ENCODE measurements at regions not wholly inside any gene's neighbourhood (a gene's known extent, or its start where the extent isn't known, plus 50 kb on each side); places are given as distances from the start of the nearest gene placed in this dataset.
"Not testable (repeated sequence)": the region's sequence is repeated elsewhere in the genome, so short reads cannot be mapped to it uniquely, and the experiment has no call there.

- H3K4me3 Mint-ChIP-seq; H3K9me3 Mint-ChIP-seq; DNase-seq; H3K27ac Mint-ChIP-seq; H3K4me1 Mint-ChIP-seq (ENCODE audit: low read depth); H3K36me3 Mint-ChIP-seq (ENCODE audit: low read depth); H3K27me3 Mint-ChIP-seq: not testable (repeated sequence)
Measured at GRCh38 chr1:38647341-38647740, 212.2 kb downstream of the RRAGC start.

GRCh38 chr1:38644092-38644491, 215.5 kb downstream of the RRAGC start:
- H3K4me3 Mint-ChIP-seq = no peak overlapping the region
- DNase-seq = no peak
- peaks cover 8% of the 10 kb centered on the region for H3K27me3 Mint-ChIP-seq
- no peaks in the 10 kb centered on the region for H3K36me3 Mint-ChIP-seq (ENCODE audit: low read depth)
- no peaks in the 10 kb centered on the region for H3K4me1 Mint-ChIP-seq (ENCODE audit: low read depth)
- H3K27ac Mint-ChIP-seq = no peak overlapping the region
- H3K9me3 Mint-ChIP-seq = no peaks in the 10 kb centered on the region

- no peak for DNase-seq
- no peaks in the 10 kb centered on the region for H3K9me3 Mint-ChIP-seq
- H3K4me3 Mint-ChIP-seq = no peak overlapping the region
- no peaks in the 10 kb centered on the region for H3K36me3 Mint-ChIP-seq (ENCODE audit: low read depth)
- peaks cover 13% of the 10 kb centered on the region for H3K27me3 Mint-ChIP-seq
- no peaks in the 10 kb centered on the region for H3K4me1 Mint-ChIP-seq (ENCODE audit: low read depth)
- H3K27ac Mint-ChIP-seq = no peak overlapping the region
Measured at GRCh38 chr1:38641661-38642060, 217.9 kb downstream of the RRAGC start.

GRCh38 chr1:38640371-38640770, 219.2 kb downstream of the RRAGC start:
- H3K4me3 Mint-ChIP-seq = no peak overlapping the region
- no peaks in the 10 kb centered on the region for H3K4me1 Mint-ChIP-seq (ENCODE audit: low read depth)
- no peak overlapping the region for H3K27ac Mint-ChIP-seq
- DNase-seq = no peak
- H3K27me3 Mint-ChIP-seq = peaks cover 26% of the 10 kb centered on the region
- no peaks in the 10 kb centered on the region for H3K36me3 Mint-ChIP-seq (ENCODE audit: low read depth)
- H3K9me3 Mint-ChIP-seq = no peaks in the 10 kb centered on the region

- Mint-ChIP-seq H3K27me3 (peaks cover 31% of the 10 kb centered on the region), H3K27ac (no peak overlapping the region), H3K36me3 (ENCODE audit: low read depth) (no peaks in the 10 kb centered on the region), H3K9me3 (no peaks in the 10 kb centered on the region), H3K4me1 (ENCODE audit: low read depth) (no peaks in the 10 kb centered on the region), H3K4me3 (no peak overlapping the region)
- DNase-seq = no peak
Measured at GRCh38 chr1:38628241-38628640, 231.3 kb downstream of the RRAGC start.

- H3K9me3 Mint-ChIP-seq = no peaks in the 10 kb centered on the region
Measured at GRCh38 chr1:38625939-38626338, 233.6 kb downstream of the RRAGC start.

GRCh38 chr1:38624336-38625039, 235.1 kb downstream of the RRAGC start:
- no peak for DNase-seq

More at GRCh38 chr1:38625939-38626338, 233.6 kb downstream of the RRAGC start:
- no peaks in the 10 kb centered on the region for H3K36me3 Mint-ChIP-seq (ENCODE audit: low read depth)
- no peaks in the 10 kb centered on the region for H3K4me1 Mint-ChIP-seq (ENCODE audit: low read depth)
- H3K27me3 Mint-ChIP-seq = peaks cover 9% of the 10 kb centered on the region
- H3K27ac Mint-ChIP-seq = no peak overlapping the region
- H3K4me3 Mint-ChIP-seq = no peak overlapping the region
- DNase-seq = no peak

GRCh38 chr1:38623529-38623928, 236.0 kb downstream of the RRAGC start:
- Mint-ChIP-seq H3K9me3 (no peaks in the 10 kb centered on the region), H3K27me3 (no peaks in the 10 kb centered on the region), H3K27ac (no peak overlapping the region), H3K4me1 (ENCODE audit: low read depth) (no peaks in the 10 kb centered on the region), H3K4me3 (no peak overlapping the region), H3K36me3 (ENCODE audit: low read depth) (no peaks in the 10 kb centered on the region)
- no peak for DNase-seq

More at GRCh38 chr1:38624336-38625039, 235.1 kb downstream of the RRAGC start:
- Mint-ChIP-seq H3K4me1 (ENCODE audit: low read depth) (no peaks in the 10 kb centered on the region), H3K9me3 (no peaks in the 10 kb centered on the region), H3K36me3 (ENCODE audit: low read depth) (no peaks in the 10 kb centered on the region), H3K27ac (no peak overlapping the region), H3K4me3 (no peak overlapping the region), H3K27me3 (no peaks in the 10 kb centered on the region)

- Mint-ChIP-seq H3K9me3 (no peaks in the 10 kb centered on the region), H3K36me3 (ENCODE audit: low read depth) (no peaks in the 10 kb centered on the region), H3K27me3 (peaks cover 8% of the 10 kb centered on the region), H3K4me1 (ENCODE audit: low read depth) (no peaks in the 10 kb centered on the region), H3K27ac (no peak overlapping the region), H3K4me3 (no peak overlapping the region)
- DNase-seq = no peak
Measured at GRCh38 chr1:38622197-38622596, 237.4 kb downstream of the RRAGC start.

- no peak overlapping the region for H3K27ac Mint-ChIP-seq
- H3K4me3 Mint-ChIP-seq = no peak overlapping the region
- no peaks in the 10 kb centered on the region for H3K4me1 Mint-ChIP-seq (ENCODE audit: low read depth)
- peaks cover 22% of the 10 kb centered on the region for H3K27me3 Mint-ChIP-seq
- DNase-seq = no peak
- peaks cover 10% of the 10 kb centered on the region for H3K9me3 Mint-ChIP-seq
- no peaks in the 10 kb centered on the region for H3K36me3 Mint-ChIP-seq (ENCODE audit: low read depth)
Measured at GRCh38 chr1:38616846-38617245, 242.7 kb downstream of the RRAGC start.

- Mint-ChIP-seq H3K36me3 (ENCODE audit: low read depth) (no peaks in the 10 kb centered on the region), H3K27ac (no peak overlapping the region), H3K4me3 (no peak overlapping the region), H3K4me1 (ENCODE audit: low read depth) (no peaks in the 10 kb centered on the region), H3K9me3 (peaks cover 10% of the 10 kb centered on the region), H3K27me3 (peaks cover 22% of the 10 kb centered on the region)
- no peak for DNase-seq
Measured at GRCh38 chr1:38615680-38616079, 243.9 kb downstream of the RRAGC start.

- H3K27me3 Mint-ChIP-seq = peaks cover 22% of the 10 kb centered on the region
- H3K4me3 Mint-ChIP-seq = no peak overlapping the region
- no peaks in the 10 kb centered on the region for H3K36me3 Mint-ChIP-seq (ENCODE audit: low read depth)
- H3K27ac Mint-ChIP-seq = no peak overlapping the region
- H3K9me3 Mint-ChIP-seq = peaks cover 10% of the 10 kb centered on the region
- H3K4me1 Mint-ChIP-seq (ENCODE audit: low read depth) = no peaks in the 10 kb centered on the region
- DNase-seq = no peak
Measured at GRCh38 chr1:38614861-38615260, 244.7 kb downstream of the RRAGC start.

GRCh38 chr1:38613996-38614395, 245.6 kb downstream of the RRAGC start:
- Mint-ChIP-seq H3K27ac (no peak overlapping the region), H3K4me3 (no peak overlapping the region), H3K9me3 (peaks cover 10% of the 10 kb centered on the region), H3K4me1 (ENCODE audit: low read depth) (no peaks in the 10 kb centered on the region), H3K27me3 (peaks cover 27% of the 10 kb centered on the region), H3K36me3 (ENCODE audit: low read depth) (no peaks in the 10 kb centered on the region)
- DNase-seq = no peak

- Mint-ChIP-seq H3K27ac (no peak overlapping the region), H3K4me1 (ENCODE audit: low read depth) (no peaks in the 10 kb centered on the region), H3K27me3 (peaks cover 27% of the 10 kb centered on the region), H3K9me3 (peaks cover 10% of the 10 kb centered on the region), H3K36me3 (ENCODE audit: low read depth) (no peaks in the 10 kb centered on the region), H3K4me3 (no peak overlapping the region)
- no peak for DNase-seq
Measured at GRCh38 chr1:38612951-38613350, 246.6 kb downstream of the RRAGC start.

GRCh38 chr1:38611664-38612211, 247.8 kb downstream of the RRAGC start:
- H3K4me1 Mint-ChIP-seq (ENCODE audit: low read depth) = no peaks in the 10 kb centered on the region
- H3K4me3 Mint-ChIP-seq = no peak overlapping the region
- H3K36me3 Mint-ChIP-seq (ENCODE audit: low read depth) = no peaks in the 10 kb centered on the region
- H3K27me3 Mint-ChIP-seq = peaks cover 18% of the 10 kb centered on the region
- no peak overlapping the region for H3K27ac Mint-ChIP-seq
- no peak for DNase-seq
- peaks cover 10% of the 10 kb centered on the region for H3K9me3 Mint-ChIP-seq

Measured in activated T-cell treated with anti-CD3 and anti-CD28 coated beads, Interleukin-2, amount 50 U/mL, for 24 hours (primary cell).